Panc1 (cell line): ENCODE measurements at regions not wholly inside any gene's neighbourhood (a gene's known extent, or its start where the extent isn't known, plus 50 kb on each side); places are given as distances from the start of the nearest gene placed in this dataset.

Experiments
- ATAC-seq: fragments of 200-7000 bp; cut with Tn5 transposase; 2 replicates; pipeline ENCODE4 v1.9.1; 2020; ENCODE audit warnings: mild to moderate bottlenecking, moderate library complexity
- BruUV-seq: library from RNA; stranded (reverse); fragments of 400-500 nt; replicated peaks from 2 replicates; lab custom pipeline; 2021; lab: Mats Ljungman, UMichigan
- CTCF ChIA-PET: fragments of 300-600 bp; sonication (Branson Sonifier 250); formaldehyde crosslinking; loops from one replicate; lab custom pipeline; 2022; ENCODE audit warnings: antibody characterized with exemption; lab: Charles Lee
- POLR2A ChIA-PET: fragments of 300-600 bp; sonication (Branson Sonifier 250); formaldehyde crosslinking; loops from one replicate; lab custom pipeline; 2022; ENCODE audit warnings: antibody characterized with exemption; lab: Charles Lee
- DNase-seq: peaks from one replicate; pipeline ENCODE4 v3.0.0-alpha.2; 2010; ENCODE audit warnings: low read depth, low spot score
- H3K27ac ChIP-seq: 2 replicates; pipeline ENCODE4 v1.5.1; 2011; ENCODE audit warnings: mild to moderate bottlenecking, low read length, inconsistent platforms
- H3K27me3 ChIP-seq: fragments of 200-500 bp; sonication (Bioruptor generic); 2 replicates; pipeline ENCODE4 v1.6.0; 2014; ENCODE audit warnings: low read length, inconsistent platforms; ENCODE audit not compliant: control insufficient read depth, insufficient read depth
- H3K36me3 ChIP-seq: fragments of 200-500 bp; sonication (Bioruptor generic); 2 replicates; pipeline ENCODE4 v1.5.1; 2014; ENCODE audit warnings: inconsistent platforms, mild to moderate bottlenecking, low read length, moderate library complexity; ENCODE audit not compliant: control insufficient read depth, insufficient read depth
- H3K4me1 ChIP-seq: 2 replicates; pipeline ENCODE4 v1.5.1; 2011; ENCODE audit warnings: inconsistent platforms, mild to moderate bottlenecking, low read length, moderate library complexity; ENCODE audit not compliant: control insufficient read depth, insufficient read depth
- H3K4me3 ChIP-seq, 2 experiments: 2 replicates each; pipeline ENCODE4 v1.5.1; 2011 to 2012; ENCODE audit warnings: low read depth in 2 of 2, low read length in 2 of 2, mild to moderate bottlenecking in 2 of 2, inconsistent platforms in 1 of 2, moderate library complexity in 1 of 2
- H3K9me3 ChIP-seq: fragments of 200-500 bp; sonication (Bioruptor generic); 2 replicates; pipeline ENCODE4 v1.5.1; 2014; ENCODE audit warnings: low read depth, mild to moderate bottlenecking, inconsistent platforms, low read length, moderate library complexity; ENCODE audit not compliant: control insufficient read depth, insufficient read depth
- CTCF ChIP-seq: fragments of 450-650 bp; IDR thresholded peaks from 2 replicates; pipeline ENCODE4 v1.5.1; 2017; ENCODE audit warnings: mild to moderate bottlenecking
- POLR2AphosphoS5 ChIP-seq: IDR thresholded peaks from 2 replicates; pipeline ENCODE4 v1.6.1; 2012; ENCODE audit warnings: mild to moderate bottlenecking, low read depth, low read length, moderate library complexity
- REST ChIP-seq, 2 experiments: IDR thresholded peaks; 2 replicates each; pipeline ENCODE4 v1.6.1; 2011 to 2012; ENCODE audit warnings: low read depth in 2 of 2, control low read depth in 1 of 2, low read length in 1 of 2, mild to moderate bottlenecking in 1 of 2, moderate library complexity in 1 of 2; ENCODE audit not compliant: insufficient read depth in 1 of 2
- SIN3A ChIP-seq: IDR thresholded peaks from 2 replicates; pipeline ENCODE4 v1.6.1; 2012; ENCODE audit warnings: low read depth, mild to moderate bottlenecking, low read length, moderate library complexity, borderline replicate concordance; ENCODE audit not compliant: insufficient read depth
- TCF7L2 ChIP-seq: IDR thresholded peaks from 2 replicates; pipeline ENCODE4 v1.6.1; 2011; ENCODE audit warnings: mild to moderate bottlenecking, low read depth, low read length, inconsistent platforms
- in situ Hi-C: cut with HindIII; loops from 2 replicates; pipeline ENCODE4 v1.10.0; 2016; ENCODE audit warnings: low sequenced_read_pairs, low pct_unique_long_range_greater_than_20kb
- intact Hi-C: fragments of 100-400 bp; cut with micrococcal nuclease; formaldehyde crosslinking; loops from one replicate; pipeline ENCODE4 v1.10.0; 2022; ENCODE audit not compliant: unreplicated experiment

- Histone ChIP-seq H3K4me1 (peaks cover 7% of the 10 kb centered on the region; the same call in 1 of the 2 replicates), H3K4me3 (no peak overlapping the region), H3K27ac (no peak overlapping the region), H3K36me3 (no peaks in the 10 kb centered on the region), H3K27me3 (no peaks in the 10 kb centered on the region), H3K9me3 (no peaks in the 10 kb centered on the region)
- CTCF ChIA-PET: no interaction called here
- BruUV-seq: no TSS peak
- POLR2A ChIA-PET: no interaction called here
- ATAC-seq (no peak), DNase-seq (no peak)
- TF ChIP-seq CTCF: no peak
- TF ChIP-seq REST (IDR thresholded peaks at IDR 0.05; ENCODE audit: insufficient read depth in 1 of 2, low read depth in 2 of 2, low read length in 1 of 2): no peak
- TF ChIP-seq SIN3A: no peak
- no peak for TF ChIP-seq TCF7L2
- TF ChIP-seq POLR2AphosphoS5: no peak
- in situ Hi-C loops: no loop called here
- intact Hi-C loops: no loop called here
Measured at GRCh38 chr15:70345251-70346019, 247.7 kb upstream of the TLE3 start.

GRCh38 chr15:70344666-70345065 is 246.9 kb upstream of the TLE3 start:
- intact Hi-C loops: no loop called here
- Histone ChIP-seq H3K4me1 (peaks cover 7% of the 10 kb centered on the region; the same call in 1 of the 2 replicates), H3K36me3 (no peaks in the 10 kb centered on the region), H3K9me3 (no peaks in the 10 kb centered on the region), H3K27me3 (no peaks in the 10 kb centered on the region), H3K27ac (no peak overlapping the region), H3K4me3 (no peak overlapping the region)
- ChIA-PET CTCF (no interaction called here), POLR2A (no interaction called here)
- ATAC-seq (no peak), DNase-seq (no peak)
- BruUV-seq: no TSS peak
- in situ Hi-C loops: no loop called here
- TF ChIP-seq TCF7L2 (no peak), CTCF (no peak), SIN3A (no peak), REST (IDR thresholded peaks at IDR 0.05; ENCODE audit: insufficient read depth in 1 of 2, low read depth in 2 of 2, low read length in 1 of 2) (no peak), POLR2AphosphoS5 (no peak)
